ENCODE measurements at regions not wholly inside any gene's neighbourhood (a gene's known extent, or its start where the extent isn't known, plus 50 kb on each side); places are given as distances from the start of the nearest gene placed in this dataset.

DNA sequence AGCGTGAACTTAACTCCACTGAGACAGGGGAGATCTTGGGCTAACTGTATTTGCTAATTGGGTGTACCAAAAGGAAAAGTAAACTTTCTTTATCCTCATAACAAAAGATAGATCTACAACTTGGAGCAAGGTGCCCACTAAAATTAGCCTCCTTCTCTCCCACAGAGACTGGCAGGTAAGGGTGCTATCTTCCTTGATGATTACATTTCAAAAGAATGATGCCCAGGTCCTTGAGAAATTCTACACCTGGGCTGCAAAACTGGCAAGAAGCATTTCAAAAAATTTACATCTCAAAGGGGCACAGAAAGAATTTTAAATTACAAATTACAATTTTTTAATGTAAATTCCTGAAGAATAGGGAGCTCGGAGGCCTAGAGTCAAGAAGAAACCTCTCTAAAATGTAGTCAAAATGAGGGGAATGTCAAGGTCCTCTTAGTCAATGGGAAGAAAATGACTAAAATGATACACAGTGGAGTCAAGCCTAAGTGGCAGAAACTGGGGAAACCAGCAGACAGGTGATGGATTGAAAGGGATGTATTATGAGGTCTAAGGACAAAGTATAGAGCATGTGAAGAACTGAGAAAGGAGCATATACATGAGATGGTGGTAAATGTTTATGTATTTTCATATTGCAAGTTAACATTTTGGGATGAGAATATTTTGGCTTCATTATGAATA is 348.3 kb upstream of the TUSC1 start:
- no peak for DNase-seq

DNA sequence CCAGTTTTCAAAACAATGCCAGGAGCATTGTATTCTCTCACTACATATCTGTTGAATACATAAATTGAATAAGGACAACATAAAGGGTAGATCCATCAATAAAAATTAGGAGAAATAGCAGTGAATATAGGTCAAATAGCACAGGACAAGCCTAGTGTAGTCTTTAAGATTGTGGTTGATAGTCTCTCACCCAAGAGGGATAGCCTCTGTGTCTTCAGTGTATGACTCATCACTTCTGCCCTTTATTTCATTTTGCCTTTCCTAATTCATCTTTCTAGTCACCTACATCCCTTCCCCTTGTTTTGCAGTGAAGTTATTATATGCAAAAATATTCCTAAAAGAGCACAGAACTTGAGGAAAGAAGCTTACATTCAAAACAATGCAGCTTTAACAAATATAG is 335.0 kb upstream of the TUSC1 start:
- no peak for DNase-seq

DNA sequence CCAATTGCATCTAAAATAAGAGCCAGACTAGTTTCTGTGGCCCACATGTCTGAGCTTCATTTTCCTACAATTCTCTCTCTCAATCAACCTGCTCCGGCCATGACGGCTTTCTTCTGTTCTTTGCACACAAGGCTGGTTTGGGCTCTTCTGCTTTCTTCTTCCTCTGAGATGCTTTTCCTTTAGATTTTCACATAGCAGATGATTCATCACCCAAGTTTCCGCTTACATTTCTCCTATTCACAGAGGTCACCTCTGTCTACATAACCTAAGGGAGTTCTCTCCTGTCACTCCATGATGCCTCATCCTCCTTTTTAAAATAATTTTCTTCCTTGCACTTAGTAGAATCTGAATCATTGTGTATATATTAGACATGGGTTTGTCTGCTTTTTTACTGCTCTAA is 334.6 kb upstream of the TUSC1 start:
- DNase-seq, result no peak

DNA sequence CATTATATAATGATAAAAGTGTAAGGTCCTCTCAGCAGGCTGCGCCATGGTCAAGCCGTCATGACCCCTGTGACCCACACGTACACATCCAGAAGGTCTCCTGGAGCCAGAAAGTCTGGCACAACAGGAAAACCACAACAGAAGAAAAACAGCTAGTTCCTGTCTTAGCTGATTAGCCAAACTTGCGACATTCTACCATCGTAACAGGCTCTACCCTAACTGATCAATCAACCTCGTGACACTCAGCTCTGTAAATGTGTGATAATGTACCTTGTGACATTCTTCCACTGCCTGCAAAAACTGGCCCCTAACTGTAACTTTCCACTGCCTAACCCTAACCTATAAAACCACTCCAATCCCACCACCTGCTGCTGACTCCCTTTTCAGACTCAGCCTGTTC is 316.4 kb upstream of the TUSC1 start:
- DNase-seq, result no peak

DNA sequence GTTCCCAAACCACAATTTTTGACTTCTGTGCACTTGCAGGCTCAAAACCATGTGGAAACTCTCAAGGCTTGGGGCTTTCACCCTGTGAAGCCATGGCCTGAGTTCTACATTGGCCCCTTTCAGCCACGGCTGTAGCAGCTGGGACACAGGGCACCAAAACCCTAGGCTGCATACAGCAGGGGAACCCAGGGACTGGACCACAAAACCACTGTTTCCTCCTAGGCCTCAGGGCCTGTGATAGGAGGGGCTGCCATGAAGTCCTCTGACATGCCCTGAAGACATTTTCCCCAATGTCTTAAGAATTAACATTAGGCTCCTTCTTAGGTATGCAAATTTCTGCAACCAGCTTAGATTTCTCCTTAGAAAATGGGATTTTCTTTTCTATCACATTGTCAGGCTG is 312.1 kb upstream of the TUSC1 start:
- no peak for DNase-seq

DNA sequence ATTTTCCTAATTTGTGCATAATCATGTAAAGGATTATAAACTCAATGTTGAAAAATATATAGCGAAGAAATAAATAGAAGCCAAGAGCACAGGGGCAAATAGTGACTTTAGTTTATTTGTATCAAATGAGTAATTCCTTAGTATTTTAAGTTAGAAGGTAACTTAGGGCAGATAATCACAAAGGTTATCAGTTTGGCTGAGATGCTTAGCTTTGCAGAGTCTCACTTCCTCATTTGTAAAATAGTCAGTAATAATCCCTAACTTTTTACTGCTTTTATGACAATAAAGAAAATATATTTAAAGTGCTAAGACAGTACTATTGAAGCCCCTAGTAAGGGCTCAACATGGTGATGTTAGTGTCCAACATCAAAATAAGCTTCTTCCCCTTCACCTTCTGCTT is 297.4 kb upstream of the TUSC1 start:
- no peak for DNase-seq

DNA sequence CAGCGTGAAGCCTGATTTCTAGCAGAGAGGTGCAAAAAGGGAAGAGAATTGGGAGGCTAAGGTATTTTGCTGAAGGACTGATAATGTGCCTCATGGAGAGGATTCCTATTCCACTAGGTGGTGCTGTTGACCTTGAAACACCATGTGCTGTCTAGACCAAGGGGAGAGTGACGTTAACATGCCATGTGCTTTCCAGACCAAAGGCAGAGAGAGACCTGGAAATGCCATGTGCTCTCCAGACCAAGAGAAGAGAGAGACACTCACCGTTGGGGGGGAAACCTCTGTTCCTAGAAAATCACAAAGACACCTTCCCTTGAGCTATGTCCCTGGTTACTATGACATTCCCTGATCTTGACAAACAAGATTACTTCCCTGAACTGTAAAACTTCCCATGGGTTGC is 286.0 kb upstream of the TUSC1 start:
- DNase-seq, result no peak

GRCh38 chr9:25960178-25960577 is 281.9 kb upstream of the TUSC1 start:
- DNase-seq, result no peak

GRCh38 chr9:25954209-25954608 is 276.0 kb upstream of the TUSC1 start:
- no peak for DNase-seq

- no peak for DNase-seq
These were observed 269.9 kb upstream of the TUSC1 start for GRCh38 chr9:25948182-25948581.

- DNase-seq, result no peak
These were observed 260.9 kb upstream of the TUSC1 start for GRCh38 chr9:25939126-25939525.

- DNase-seq, result no peak
These were observed 257.8 kb upstream of the TUSC1 start for GRCh38 chr9:25936031-25936430.

- no peak for DNase-seq
These were observed 256.9 kb upstream of the TUSC1 start for GRCh38 chr9:25935188-25935587.

DNA sequence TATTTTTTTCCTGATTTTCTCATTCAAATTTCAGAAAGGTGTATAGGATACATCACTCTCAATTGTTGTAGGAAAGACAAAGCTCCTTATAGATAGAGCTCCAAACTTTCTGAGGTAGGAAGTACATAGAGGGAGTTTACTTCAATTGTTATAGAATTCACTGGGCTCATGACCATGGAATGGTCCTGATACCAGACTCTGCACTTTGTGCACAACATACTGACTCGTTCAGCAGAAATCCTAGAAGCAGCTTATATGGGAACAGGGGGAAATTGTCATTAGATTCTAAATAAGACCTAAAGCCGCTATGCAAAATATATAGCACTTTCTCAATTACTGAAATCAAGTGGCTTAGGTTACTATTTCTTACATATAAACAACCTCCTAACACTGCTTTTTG is 240.5 kb upstream of the TUSC1 start:
- DNase-seq, result no peak

- DNase-seq, result no peak
These were observed 239.6 kb upstream of the TUSC1 start for GRCh38 chr9:25917731-25918362.

GRCh38 chr9:25913806-25914205 is 235.6 kb upstream of the TUSC1 start:
- DNase-seq, result no peak

GRCh38 chr9:25904701-25905100 is 226.5 kb upstream of the TUSC1 start:
- DNase-seq, result no peak

DNA sequence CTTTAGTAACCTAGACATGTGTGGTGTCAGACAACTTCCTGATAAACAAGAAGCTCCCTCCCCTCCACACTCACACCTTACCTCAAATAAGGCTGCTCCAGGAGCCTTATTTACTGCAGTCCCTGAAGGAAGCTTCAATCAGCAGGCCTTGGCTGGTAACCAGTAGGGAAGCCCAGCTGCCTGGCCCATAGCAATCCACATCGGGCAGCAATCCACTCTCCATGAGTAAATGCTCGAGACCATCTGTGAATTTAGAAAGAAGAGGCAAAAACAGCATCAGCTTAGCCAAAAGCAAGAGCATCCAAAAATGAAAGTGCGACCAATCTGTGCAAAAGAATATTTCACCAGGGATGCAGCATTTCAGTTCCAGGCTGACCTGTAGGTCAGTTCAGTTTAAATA is 213.3 kb upstream of the TUSC1 start:
- DNase-seq, result no peak

DNA sequence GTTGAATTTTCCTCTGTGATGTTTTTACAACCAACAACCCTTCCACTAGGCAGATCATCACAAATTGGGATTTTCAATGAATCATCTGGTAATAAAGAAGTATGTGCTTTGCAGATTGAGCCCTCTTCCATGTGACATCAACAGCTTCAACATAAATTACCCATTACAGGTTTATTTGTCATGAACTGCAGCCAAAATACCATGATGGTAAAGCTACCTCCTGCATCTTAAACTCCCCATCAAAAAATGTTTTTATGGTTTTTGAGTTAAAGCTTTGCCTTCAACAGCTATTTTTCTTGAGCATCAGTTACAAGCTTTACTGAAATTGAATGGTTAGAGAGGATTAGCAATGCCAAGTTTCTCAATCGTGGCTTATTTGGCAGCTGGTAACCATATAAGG is 211.4 kb upstream of the TUSC1 start:
- no peak for DNase-seq

- no peak for DNase-seq
These were observed 198.0 kb upstream of the TUSC1 start for GRCh38 chr9:25876248-25876647.

- no peak for DNase-seq
These were observed 186.3 kb upstream of the TUSC1 start for GRCh38 chr9:25864509-25864908.

- DNase-seq, result no peak
These were observed 183.2 kb upstream of the TUSC1 start for GRCh38 chr9:25861421-25861820.

DNA sequence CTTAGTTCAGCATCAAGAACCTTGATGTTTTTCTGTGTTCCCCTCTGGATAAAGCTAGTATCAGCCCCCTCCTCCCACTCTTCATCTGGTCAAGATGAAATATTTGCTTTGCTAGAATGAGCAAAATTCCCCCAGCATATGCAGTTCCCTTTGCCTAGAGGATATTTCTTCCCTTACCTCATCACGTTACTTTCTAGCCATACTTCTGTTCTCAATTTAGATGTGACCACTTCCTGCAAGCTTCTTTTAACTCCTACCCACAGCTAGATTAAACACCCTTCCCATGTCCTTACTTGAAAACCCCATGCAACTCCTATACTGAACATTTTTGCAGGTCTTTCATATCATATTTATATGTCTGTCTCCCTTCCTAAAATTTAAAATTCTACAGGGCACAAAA is 178.9 kb upstream of the TUSC1 start:
- no peak for DNase-seq

- no peak for DNase-seq
These were observed 172.6 kb upstream of the TUSC1 start for GRCh38 chr9:25850803-25851202.

- no peak for DNase-seq
These were observed 167.6 kb upstream of the TUSC1 start for GRCh38 chr9:25845867-25846266.

Data from stimulated activated CD4-positive, alpha-beta T cell treated with anti-CD3 and anti-CD28 coated beads, Interleukin-15, amount 100 ng/mL, for 24 hours (primary cell).